ENCODE measurements at regions not wholly inside any gene's neighbourhood (a gene's known extent, or its start where the extent isn't known, plus 50 kb on each side); places are given as distances from the start of the nearest gene placed in this dataset.
"Not testable (repeated sequence)": the region's sequence is repeated elsewhere in the genome, so short reads cannot be mapped to it uniquely, and the experiment has no call there.

- no peak for DNase-seq (ENCODE audit: low read depth)
These were observed 55.5 kb upstream of the PIK3C3 start for GRCh38 chr18:41899535-41899934.

GRCh38 chr18:41893432-41893831 lies 61.6 kb upstream of the PIK3C3 start:
- DNase-seq (ENCODE audit: low read depth): no peak

- no peak for DNase-seq (ENCODE audit: low read depth)
These were observed 67.9 kb upstream of the PIK3C3 start for GRCh38 chr18:41887100-41887499.

DNA sequence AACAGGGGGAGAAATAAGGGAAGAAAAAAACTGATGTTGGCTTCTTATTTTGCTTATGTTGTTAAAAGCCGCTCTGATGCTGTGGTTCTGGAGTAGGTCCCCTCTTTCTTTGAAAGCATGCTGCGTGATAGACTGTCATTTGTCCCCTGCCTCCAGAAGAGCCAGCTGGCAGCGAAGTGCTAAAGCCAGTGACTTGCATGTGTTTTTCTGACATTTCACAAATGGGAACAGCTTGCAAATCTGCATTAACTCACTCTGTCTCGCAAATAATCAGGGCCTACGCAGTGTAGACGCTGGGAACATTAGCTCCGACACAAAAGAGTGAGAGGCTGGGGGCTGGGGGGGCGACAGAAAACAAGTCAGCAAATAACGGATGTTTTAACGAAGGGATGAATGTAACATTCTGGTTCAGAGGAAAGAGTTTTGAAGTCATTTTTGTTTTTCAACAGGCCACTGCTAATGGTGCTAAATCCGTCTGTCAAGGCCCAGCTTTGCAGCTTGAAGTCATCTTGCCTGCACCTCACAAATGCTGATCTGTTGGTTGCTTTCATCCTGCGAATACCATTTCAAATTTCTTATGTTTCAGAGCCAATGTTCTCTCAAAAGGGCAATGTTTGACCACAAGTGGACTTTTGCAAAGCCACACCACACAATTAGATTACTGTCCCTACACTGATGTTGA lies 68.8 kb upstream of the PIK3C3 start:
- DNase-seq (ENCODE audit: low read depth): no peak

- no peak for DNase-seq (ENCODE audit: low read depth)
These were observed 73.7 kb upstream of the PIK3C3 start for GRCh38 chr18:41881285-41881684.

DNA sequence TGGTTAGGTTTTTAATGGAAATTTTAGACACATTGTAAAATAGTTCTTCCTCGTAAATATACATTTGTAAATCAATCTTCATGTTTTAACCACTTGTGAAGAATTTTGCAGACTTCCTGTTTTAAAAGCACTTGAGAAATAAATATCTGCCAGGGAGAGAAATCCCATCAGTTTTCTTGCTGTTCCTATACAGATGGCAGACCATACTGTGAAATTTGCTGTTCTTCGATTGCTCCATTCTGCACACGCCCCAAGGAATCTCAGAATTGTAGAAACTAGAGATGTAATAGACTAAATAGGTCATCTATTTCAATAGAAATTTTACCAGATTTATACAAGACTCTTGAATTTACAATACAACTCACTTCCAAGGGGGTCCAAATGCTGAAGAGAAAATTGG lies 75.8 kb upstream of the PIK3C3 start:
- no peak for DNase-seq (ENCODE audit: low read depth)

GRCh38 chr18:41875094-41875780 lies 79.8 kb upstream of the PIK3C3 start:
- DNase-seq (ENCODE audit: low read depth): no peak

DNA sequence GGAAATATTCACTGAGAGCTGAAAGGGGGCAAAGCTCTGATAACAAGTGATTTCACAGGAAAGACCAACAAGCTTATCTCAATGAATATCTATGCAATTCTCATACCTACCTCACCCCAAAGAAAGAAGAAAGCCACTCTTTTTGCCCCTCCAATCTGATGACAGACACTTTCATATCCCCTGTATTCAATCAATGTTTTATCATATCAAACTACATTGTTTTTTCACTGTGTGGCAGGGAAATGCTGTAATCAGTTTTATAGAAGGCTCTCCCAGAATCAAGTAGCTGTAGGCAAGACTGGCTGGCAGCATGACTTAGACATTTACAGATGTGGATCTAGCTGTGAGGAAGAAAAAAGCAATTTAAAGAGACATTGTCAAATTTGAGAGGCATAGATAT lies 81.3 kb upstream of the PIK3C3 start:
- DNase-seq (ENCODE audit: low read depth): no peak

DNA sequence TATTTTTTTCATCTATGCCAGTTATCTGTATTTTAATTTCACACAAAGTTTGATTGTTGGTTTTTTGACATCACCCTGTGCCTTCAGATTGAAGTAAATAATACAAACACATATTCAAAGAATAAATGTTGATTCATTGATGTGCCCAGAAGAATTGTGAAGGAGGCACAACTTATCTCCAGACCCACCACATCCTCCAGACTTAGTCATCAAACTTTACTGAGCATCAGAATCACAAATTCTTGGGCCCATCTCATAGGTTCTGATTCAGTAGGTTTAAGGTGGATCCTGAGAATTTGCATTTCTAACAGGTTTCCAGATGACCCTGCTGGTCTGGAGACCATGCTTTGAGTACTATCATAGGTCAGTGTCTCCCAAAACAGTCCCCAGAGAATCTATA lies 82.8 kb upstream of the PIK3C3 start:
- DNase-seq (ENCODE audit: low read depth): no peak

DNA sequence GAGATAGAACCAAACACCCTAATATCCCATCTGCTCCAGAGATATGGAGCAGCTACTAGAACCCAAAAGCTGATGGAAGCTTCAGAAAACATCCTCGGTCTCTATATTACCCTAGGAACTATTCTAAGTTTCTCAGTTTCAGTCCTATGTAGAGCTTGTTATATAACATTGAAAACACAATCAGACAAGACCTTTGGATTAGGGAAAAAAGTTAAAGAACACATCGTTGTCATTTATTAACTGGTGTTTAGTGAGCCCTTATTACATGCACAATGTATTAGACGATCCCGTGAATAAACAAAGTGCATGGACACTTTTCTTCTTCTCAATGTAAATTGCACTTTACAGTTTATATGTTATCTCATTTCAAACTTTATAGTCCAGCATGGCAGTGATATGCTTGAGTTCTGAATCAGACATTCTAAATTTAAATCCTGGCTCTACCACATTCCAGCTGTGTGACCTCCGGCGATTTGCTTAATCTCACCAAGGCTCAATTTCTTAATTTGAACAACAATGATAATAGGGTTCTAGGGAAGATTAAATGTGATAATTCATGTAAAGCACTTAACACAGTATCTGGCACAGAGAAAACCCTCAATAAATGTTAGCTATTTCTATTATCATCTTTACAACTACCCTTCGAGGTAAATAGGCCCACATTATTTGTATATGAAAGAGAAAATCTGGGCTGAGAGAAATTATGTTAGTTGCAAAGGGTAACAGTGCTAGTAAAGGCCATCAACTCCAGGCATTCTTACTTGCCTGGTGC lies 83.6 kb upstream of the PIK3C3 start:
- DNase-seq (ENCODE audit: low read depth): no peak

GRCh38 chr18:41870817-41871216 lies 84.2 kb upstream of the PIK3C3 start:
- no peak for DNase-seq (ENCODE audit: low read depth)

GRCh38 chr18:41870191-41870590 lies 84.8 kb upstream of the PIK3C3 start:
- no peak for DNase-seq (ENCODE audit: low read depth)

DNA sequence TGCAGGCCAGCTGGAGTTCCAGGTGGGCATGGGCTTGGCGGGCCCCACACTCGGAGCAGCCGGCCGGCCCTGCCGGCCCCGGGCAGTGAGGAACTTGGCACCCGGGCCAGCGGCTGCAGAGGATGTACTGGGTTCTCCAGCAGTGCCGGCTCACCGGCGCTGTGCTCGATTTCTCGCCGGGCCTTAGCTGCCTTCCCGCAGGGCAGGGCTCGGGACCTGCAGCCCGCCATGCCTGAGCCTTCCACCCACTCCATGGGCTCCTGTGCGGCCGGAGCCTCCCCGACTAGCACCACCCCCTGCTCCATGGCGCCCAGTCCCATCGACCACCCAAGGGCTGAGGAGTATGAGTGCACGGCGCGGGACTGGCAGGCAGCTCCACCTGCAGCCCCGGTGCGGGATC lies 89.2 kb upstream of the PIK3C3 start:
- not testable (repeated sequence) for DNase-seq (ENCODE audit: low read depth)

- no peak for DNase-seq (ENCODE audit: low read depth)
These were observed 90.8 kb upstream of the PIK3C3 start for GRCh38 chr18:41864216-41864615.

- no peak for DNase-seq (ENCODE audit: low read depth)
These were observed 92.1 kb upstream of the PIK3C3 start for GRCh38 chr18:41862921-41863320.

DNA sequence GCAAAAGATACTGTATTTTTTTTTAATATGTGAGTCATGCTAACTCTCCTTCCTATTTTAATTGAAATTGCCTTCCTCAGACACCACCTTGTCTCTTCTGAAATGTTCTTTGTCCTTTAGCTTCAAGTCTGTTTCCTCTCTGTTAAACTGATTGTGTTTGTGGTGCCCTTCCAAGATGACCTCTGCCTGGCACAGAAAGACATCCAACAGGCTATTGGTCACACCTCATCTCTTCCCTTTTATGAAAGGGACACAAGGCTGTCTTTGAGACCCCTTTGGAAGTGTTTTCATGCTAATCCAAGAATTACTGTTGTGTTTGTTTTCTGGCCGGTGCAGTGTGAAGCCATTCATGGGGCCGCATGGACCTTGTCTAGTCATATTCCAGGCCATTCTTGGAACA lies 94.0 kb upstream of the PIK3C3 start:
- no peak for DNase-seq (ENCODE audit: low read depth)

- DNase-seq (ENCODE audit: low read depth): no peak
These were observed 96.1 kb upstream of the PIK3C3 start for GRCh38 chr18:41858761-41859555.

DNA sequence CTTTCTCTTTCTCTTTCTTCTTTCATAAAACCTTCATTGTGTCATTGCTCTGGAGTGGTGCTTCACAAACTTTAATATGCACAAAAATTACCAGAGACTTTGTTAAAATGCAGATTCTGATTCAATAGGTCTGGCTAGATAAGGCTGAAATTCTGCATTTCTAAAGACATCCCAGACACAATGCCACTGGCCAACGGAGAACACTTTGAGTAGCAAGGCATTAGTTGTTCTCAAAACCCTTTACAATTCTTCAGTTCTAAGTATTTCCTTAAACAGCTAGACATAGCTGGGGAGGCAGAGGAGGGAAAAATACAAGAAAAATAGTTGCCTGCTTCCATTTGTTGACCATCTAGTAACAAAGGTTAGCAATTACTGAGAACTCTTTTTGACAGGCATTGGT lies 101.8 kb upstream of the PIK3C3 start:
- no peak for DNase-seq (ENCODE audit: low read depth)

- no peak for DNase-seq (ENCODE audit: low read depth)
These were observed 104.3 kb upstream of the PIK3C3 start for GRCh38 chr18:41850781-41851180.

DNA sequence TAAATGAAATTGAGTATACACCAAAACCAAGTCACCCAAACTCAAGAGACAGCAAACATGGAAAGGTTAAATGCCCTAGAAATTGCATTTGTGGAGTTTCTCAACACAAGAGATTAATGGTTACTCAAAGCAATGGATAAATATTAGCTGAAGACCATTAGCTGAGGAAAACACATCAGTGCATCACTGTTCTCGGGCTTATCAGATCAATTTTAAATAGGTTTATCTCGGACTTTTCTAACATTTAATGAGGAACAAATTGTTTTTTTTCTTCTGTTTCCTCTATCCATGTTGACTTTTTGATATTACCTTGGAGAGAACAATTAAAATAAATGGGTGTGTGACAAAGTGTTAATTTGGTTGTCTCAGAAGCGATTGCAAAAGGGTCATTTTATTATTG lies 105.4 kb upstream of the PIK3C3 start:
- no peak for DNase-seq (ENCODE audit: low read depth)

GRCh38 chr18:41845563-41845962 lies 109.5 kb upstream of the PIK3C3 start:
- DNase-seq (ENCODE audit: low read depth): no peak

- DNase-seq (ENCODE audit: low read depth): no peak
These were observed 112.1 kb upstream of the PIK3C3 start for GRCh38 chr18:41842886-41843285.
